HL-60 (cell line): ENCODE measurements at regions not wholly inside any gene's neighbourhood (a gene's known extent, or its start where the extent isn't known, plus 50 kb on each side); places are given as distances from the start of the nearest gene placed in this dataset.

Experiments used
- DNase-seq, 2 experiments: peaks; one replicate each; pipeline ENCODE4 v3.0.0-alpha.2; 2010 to 2020; ENCODE audit warnings: low read depth in 1 of 2, low spot score in 1 of 2
- H3K27ac ChIP-seq: fragments of 250-450 bp; sonication (Bioruptor Pico); replicated peaks from 2 replicates; pipeline ENCODE4 v1.5.1; 2020; ENCODE audit warnings: mild to moderate bottlenecking, moderate library complexity
- H3K27me3 ChIP-seq: fragments of 250-450 bp; sonication (Bioruptor Pico); 2 replicates; pipeline ENCODE4 v1.5.1; 2021; ENCODE audit warnings: mild to moderate bottlenecking, moderate library complexity; ENCODE audit not compliant: insufficient read depth, poor library complexity, severe bottlenecking
- H3K4me3 ChIP-seq: replicated peaks from 2 replicates; pipeline ENCODE4 v1.5.1; 2011; ENCODE audit warnings: mild to moderate bottlenecking, control low read depth, low read length; ENCODE audit not compliant: insufficient read depth
- GABPA ChIP-seq: IDR thresholded peaks from 2 replicates; pipeline ENCODE4 v1.6.1; 2012; ENCODE audit warnings: low read depth
- POLR2AphosphoS5 ChIP-seq: IDR thresholded peaks from 2 replicates; pipeline ENCODE4 v1.6.1; 2012; ENCODE audit warnings: low read depth
- REST ChIP-seq: IDR thresholded peaks from 2 replicates; pipeline ENCODE4 v1.6.1; 2012; ENCODE audit warnings: low read depth; ENCODE audit not compliant: insufficient replicate concordance
- SPI1 ChIP-seq: IDR thresholded peaks from 2 replicates; pipeline ENCODE4 v1.6.1; 2012; ENCODE audit warnings: low read depth, mild to moderate bottlenecking, borderline replicate concordance
- TF ChIP-seq, protein P1 (sequence below): IDR thresholded peaks from one replicate; pipeline ENCODE4 v1.5.1; 2011; ENCODE audit warnings: low read length, control low read depth, inconsistent platforms; ENCODE audit not compliant: insufficient read depth

DNA sequence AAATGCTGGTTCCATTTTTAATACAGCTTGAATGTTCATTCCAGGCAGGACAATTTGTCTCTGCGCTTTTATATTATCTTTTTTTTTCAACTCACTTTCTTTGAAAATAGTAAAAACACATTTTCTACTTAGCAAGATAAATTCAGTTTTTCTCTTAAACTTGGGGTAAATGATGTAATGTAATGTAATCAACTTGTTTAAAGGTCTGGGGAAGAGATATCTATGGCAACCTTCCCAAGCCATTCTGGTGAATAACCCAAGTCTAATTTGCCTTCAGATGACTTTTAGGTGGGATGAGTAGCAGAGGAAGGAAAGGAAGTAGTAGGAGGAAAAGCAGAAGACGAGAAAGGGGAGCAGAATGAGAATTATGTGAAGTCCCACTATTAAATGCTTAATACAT is 335.1 kb downstream of the SV2B start:
- Histone ChIP-seq H3K4me3 (no peak overlapping the region), H3K27me3 (no peaks in the 10 kb centered on the region), H3K27ac (no peak overlapping the region)
- TF ChIP-seq SPI1 (no peak), GABPA (no peak), POLR2AphosphoS5 (no peak), REST (no peak)
- TF ChIP-seq, protein P1, sequence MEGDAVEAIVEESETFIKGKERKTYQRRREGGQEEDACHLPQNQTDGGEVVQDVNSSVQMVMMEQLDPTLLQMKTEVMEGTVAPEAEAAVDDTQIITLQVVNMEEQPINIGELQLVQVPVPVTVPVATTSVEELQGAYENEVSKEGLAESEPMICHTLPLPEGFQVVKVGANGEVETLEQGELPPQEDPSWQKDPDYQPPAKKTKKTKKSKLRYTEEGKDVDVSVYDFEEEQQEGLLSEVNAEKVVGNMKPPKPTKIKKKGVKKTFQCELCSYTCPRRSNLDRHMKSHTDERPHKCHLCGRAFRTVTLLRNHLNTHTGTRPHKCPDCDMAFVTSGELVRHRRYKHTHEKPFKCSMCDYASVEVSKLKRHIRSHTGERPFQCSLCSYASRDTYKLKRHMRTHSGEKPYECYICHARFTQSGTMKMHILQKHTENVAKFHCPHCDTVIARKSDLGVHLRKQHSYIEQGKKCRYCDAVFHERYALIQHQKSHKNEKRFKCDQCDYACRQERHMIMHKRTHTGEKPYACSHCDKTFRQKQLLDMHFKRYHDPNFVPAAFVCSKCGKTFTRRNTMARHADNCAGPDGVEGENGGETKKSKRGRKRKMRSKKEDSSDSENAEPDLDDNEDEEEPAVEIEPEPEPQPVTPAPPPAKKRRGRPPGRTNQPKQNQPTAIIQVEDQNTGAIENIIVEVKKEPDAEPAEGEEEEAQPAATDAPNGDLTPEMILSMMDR = no peak
- no peak for DNase-seq

- no peak for DNase-seq
- Histone ChIP-seq H3K27me3 (no peaks in the 10 kb centered on the region), H3K27ac (no peak overlapping the region), H3K4me3 (no peak overlapping the region)
- TF ChIP-seq REST (no peak), GABPA (no peak), SPI1 (no peak), POLR2AphosphoS5 (no peak)
- TF ChIP-seq, protein P1 = no peak
Observed at GRCh38 chr15:91444656-91445055, 344.6 kb downstream of the SV2B start.

GRCh38 chr15:91445695-91446228 is 345.7 kb downstream of the SV2B start:
- Histone ChIP-seq H3K27me3 (no peaks in the 10 kb centered on the region), H3K27ac (no peak overlapping the region), H3K4me3 (no peak overlapping the region)
- no peak for DNase-seq
- no peak for TF ChIP-seq SPI1
- TF ChIP-seq, protein P1 = no peak
- no peak for TF ChIP-seq GABPA
- no peak for TF ChIP-seq REST
- no peak for TF ChIP-seq POLR2AphosphoS5
